NOMO-1 (cell line): ENCODE measurements at regions not wholly inside any gene's neighbourhood (a gene's known extent, or its start where the extent isn't known, plus 50 kb on each side); places are given as distances from the start of the nearest gene placed in this dataset.
A peak's percentile ranks its signal among the peaks of the same experiment; 100 is the strongest.

Source experiments
- DNase-seq, 2 experiments: peaks; one replicate each; lab custom pipeline; 2025; ENCODE audit not compliant: unreplicated experiment in 2 of 2; lab: John Stamatoyannopoulos, UW

DNA sequence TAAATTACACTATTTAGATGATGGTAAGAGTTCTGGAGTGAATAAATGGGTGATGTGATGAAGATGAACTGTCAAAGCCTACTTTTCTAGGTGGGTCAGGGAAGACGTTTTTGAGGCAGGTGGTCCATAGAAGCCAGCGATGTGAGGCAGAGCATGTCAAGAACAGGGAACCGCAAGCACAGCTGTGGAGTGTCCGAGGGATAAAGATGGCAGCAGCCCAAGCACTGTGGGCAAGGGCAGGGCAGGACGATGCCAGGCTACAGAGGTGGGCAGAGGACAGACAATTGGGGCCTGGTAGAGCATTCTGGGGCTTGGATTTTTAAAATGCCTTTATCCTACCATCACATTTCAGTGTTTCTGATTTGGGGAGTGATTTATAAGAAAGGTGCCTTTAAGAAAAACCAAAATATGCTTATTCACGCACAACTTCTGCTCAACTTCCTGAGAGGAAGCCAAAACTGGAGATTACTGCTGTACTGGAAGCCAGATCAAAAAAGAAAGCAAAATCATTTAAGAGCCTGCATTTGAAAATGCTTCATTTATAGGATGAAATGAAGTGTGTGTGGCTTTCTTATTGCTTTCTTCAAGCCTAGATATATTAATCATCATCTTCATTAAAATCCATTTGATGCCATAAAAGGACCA, 119.0 kb upstream of the WDR17 start:
- DNase-seq = peak; percentile 0 to 26

DNA sequence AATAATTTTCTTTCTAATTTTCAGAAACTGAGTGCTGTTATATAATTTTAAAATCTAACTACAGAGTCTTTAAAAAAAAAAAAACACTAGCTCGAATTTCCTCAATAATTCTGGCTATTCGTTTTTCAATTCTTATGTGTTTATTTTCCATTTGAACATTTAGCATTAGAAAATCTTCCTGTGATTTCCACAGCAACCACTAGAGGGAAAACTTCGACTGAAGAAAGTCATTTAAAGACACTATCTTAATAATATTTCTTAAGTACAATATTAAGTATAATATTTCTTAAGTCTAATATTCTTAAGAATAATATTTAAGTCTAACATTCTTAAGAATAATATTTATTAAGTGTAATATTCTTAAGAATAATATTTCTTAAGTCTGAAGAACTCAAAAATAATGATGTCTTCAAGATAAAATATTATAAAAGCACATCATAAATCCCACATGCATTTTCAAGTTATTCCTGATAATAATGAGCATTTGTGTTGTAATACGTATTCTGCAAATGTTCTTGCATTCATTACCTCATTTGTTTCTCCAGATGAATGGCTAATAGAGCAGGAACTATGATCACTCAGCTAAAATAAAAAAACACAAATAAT, 118.4 kb upstream of the WDR17 start:
- DNase-seq = peak in 1 of 2 experiments; percentile 5

DNA sequence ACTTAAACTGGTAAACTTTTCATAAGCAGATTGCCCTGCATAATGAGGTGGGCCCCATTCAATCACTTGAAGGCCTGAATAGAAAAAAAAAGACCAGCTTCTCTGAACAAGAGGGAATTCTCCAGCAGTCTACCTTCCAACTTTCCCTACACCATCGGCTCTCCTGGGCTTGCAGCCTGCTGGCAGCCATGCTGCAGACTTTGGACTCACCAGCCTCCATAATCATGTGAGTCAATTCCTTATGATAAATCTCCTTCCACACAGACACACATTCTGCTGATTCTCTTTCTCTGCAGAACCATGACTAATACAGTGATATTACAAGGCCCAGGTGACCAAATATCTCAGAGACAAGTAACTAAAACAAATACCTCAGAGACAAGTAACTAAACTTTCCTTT, 113.8 kb upstream of the WDR17 start:
- DNase-seq = no peak

DNA sequence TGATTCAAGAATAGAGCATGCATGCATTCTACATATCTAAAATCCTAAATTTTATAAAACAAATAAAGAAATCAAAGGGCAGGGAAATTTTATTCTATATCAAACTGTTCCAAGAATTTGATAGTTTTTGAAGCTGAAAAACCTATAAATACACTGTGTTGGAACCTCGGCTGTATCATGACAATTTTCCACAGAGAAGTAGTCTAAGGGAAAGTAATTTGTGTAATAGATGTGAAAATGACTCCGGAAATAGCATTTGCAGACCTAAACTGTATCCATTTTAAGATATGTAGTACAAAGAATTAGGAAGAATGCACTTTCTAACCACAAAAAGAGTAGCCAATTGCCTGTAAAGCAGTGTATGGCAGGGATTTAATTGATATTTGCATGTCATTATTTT, 112.5 kb upstream of the WDR17 start:
- DNase-seq = no peak

DNA sequence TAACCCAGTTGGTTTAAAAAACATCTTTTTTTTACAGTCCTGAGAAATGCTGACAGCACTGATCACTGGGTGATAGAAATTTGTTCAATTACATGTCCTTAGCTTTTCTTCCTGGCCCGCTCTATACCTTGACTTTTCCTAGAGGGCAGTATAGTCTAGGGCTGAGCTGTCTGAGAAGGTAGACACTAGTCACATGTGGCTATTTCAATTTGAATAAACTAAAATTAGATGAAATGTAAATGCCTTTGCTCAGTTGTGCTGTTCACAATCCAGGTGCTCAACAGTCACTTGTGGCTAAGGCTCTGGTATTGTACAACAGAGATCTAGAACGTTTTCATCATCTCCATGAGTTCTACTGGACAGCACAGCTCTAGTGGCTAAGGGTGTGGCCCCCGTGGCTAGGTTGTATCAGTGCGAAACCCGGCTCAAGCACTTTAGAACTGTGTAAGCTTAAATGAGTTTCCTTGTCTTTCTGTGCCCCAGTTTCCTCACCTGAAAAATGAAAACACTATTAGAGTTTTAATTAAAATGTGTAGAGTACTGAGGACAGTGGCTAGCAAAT, 111.6 kb upstream of the WDR17 start:
- DNase-seq = peak in 1 of 2 experiments; percentile 3

DNA sequence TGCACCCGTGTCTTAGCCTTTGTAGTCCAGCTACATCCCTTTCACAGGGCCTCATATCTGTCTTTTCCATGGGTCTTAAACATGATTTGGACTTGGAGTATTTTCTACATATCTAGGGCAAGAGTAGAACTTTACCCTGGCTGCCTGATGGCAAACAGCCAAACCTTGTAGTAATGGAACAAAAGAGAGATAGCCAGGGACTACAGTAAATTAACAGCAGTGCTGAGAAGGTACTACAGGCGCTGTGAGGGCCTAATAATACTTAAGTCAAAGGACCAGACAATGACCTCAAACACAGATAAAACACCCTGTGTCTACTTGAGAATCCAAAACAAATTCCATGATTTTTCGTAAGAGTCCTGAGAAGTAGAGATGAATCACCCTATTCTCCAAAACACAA, 111.0 kb upstream of the WDR17 start:
- no peak for DNase-seq

DNA sequence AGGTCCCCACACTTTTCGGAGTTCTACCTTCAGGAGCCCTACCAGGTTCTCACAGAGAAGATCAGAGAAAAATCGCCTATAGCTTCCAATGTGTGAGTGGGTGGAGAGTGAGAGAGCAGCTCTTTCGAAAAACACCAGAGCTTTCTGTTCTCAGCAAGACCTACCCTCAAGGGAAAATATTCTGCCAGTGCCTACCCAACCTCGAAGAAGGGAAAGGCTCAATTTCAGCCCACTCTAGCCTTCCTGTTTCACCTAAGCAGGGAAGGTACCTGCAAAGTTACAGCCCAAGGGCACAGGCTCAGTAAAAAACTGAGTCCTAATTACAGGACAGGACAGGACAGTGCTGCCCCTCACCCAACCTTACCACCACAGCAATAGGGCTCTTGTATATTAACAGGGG, 104.0 kb upstream of the WDR17 start:
- DNase-seq = no peak

DNA sequence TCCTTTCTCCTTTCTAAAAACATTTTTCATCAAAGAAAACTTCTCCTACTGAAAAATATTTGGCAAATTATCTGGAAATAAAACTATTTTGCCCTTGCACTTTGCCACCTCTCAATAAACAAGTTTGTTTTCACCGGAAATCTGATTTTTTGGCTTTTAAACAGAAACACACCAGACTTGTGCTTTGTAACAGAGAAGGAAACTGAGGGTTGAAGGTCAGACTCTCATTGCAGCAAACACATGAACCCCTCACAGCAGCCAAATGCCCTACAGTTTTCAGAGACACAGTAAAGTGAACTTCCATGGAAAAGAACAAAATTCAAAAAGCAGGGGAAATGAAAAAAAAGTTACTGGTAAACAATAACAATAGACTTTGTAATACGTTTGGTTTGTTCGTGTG, 95.6 kb upstream of the WDR17 start:
- DNase-seq = no peak

DNA sequence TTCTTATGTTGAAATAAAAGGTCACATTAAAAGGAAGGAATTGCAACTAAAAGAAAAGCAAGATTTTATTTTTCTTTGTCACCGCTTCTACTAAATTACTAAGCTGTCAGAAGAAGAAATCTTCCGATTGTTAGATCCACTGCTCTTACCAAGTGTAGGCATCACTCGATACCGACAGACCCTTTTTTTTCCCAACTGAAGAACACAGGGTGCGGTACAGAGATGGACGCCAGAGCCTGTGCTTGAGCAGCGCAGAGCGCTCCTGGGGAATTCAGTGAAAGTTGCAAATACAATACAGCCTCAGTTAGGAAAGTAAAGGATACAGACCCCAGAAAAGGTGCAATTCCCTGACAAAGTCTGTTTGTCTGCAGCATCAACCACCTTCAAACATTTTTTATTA, 94.9 kb upstream of the WDR17 start:
- no peak for DNase-seq

DNA sequence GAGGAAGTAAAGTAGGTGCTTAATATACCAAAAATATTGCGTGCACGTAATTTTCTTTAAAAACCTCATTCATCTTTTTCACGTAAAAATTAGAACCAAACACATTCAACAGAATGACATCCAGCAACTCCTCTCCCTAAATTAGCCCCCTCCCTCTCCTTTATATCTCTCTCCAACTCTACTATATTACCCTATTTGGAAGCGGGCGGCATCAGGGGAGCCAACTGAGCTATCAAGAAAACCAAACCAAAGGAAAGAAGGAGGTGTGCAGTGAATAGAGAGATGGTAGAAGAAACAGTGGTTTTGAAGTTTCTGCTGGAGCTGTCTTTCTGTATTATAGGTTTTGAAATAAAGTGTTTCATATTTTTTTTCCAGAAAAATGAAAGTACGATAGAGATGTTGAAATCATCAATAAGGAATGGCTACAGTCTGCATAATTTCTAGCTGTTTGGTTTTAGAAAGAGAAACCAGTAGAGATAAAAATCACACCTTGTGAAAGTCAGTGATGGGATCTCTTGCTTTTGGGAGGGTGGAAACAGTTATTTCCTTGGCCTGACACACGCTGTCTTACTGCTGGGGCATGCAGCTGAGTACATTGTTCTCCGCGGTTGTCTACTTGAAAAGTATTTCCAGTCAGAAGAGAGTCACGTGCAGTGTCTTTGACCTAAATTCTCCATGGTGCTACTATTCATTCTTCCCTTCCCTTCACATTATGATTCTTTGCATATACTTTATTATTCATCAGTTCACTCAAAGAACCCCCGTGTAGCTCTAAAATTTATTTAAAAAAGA, 94.1 kb upstream of the WDR17 start:
- no peak for DNase-seq

DNA sequence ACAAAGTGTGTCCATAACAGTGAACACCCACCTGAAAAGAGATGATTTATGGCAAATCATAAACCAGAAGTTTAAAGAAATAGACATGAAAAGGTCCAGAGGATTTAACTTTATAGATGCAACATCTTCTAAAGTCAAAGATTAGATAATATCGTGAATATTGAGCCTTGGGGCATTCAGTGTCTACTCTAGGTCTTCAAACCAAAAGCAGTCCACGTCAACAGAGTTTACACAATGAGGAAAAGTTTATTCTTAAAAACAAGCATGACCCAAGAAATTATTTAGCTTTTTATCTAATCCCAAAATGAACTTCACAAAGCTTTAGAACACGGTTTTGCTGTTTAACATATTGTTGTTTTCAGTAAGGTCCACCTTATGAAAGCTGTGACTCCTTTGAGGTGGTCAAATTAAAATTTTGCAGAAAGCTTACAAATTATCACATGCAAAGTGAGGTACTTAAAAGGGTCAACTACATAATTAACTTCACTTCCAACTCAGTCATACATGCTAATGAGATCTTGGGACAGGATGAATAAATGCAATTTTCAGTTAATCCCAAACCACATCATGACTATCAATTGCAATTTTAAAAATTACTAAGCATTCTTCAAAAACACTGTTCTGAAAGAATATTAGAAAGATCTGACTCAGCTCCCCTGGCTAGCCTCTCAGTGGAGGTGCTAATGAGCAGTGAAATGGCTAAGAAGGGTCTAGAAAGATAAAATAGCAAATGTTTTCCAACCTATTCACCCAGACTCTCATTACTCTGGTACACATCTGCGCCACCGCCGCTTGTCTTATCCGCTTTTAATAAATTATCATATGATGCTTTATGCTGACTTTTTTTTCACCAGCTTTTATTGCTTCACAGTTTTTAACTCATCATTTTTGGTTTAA, 92.4 kb upstream of the WDR17 start:
- no peak for DNase-seq

DNA sequence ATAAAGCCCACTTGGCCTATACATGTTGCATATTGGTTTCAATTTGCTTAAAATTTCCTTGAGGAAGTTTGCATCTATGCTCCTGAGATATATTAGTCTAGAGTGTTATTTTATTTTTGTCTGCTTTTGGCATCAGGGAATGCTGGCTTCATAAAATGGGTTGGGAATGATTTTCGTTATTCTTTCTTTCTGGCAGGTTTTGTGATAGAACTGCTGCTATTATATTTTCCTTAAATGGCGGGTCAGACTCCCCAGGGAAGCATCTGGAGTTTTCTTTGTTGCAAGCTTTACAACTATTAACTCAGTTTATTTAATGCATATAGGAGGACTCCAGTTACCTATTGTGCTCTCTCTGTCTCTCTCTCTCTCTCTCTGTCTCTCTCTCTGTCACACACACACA, 82.0 kb upstream of the WDR17 start:
- DNase-seq = no peak

DNA sequence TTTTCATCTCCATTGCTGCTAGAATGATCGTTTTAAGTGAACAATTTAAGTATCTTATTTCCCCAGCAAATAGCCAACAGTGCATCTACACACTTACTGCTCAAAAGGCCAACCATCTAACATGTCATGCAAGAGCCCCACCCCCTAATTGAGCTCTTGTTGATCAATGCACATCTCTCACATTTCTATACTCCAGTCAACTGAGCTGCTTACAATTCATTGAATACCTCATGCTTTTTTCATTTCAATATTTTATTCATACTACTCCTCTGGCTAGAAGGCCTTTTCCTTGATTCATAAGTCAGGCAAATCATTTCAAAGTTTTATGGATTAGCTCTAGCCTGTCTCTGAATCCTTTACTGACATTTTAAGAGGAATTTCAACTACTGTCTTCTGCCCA, 79.0 kb upstream of the WDR17 start:
- no peak for DNase-seq

DNA sequence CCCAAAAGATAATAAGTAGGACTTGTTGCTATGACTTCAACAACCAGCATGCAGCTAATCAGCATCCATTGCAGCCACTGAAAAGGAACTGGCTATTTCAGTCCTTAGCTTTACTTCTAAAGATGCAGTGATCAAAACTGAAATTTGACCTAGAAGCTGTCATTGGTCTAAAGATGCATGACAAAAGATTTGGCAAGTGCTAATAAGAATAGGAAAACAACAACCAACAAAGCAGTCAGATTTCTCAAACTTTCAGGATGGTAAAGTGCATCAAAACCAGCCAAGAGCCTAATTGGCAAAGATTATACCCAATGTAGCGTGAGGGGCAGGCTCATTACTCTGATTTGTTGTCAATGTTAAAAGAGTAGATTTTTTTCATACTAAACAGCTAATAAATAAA, 77.1 kb upstream of the WDR17 start:
- no peak for DNase-seq

DNA sequence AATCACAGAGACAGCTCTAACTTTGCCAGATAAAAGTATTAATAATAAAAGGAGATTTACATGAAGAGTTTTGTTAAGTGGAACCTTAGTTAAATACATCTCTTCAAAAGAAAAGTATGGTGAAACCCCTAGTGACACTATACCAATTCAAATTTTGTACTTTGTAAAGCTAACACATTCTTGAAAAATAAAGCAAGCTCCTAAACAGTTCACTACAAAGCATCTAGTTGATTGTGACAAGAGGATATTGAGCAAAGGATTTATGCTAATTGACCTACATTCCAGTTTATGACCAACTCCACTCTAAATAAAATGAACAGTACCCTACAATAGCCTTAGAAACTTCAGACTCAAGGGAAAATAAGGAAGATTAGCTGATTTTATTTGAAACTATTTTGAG, 69.4 kb upstream of the WDR17 start:
- no peak for DNase-seq

DNA sequence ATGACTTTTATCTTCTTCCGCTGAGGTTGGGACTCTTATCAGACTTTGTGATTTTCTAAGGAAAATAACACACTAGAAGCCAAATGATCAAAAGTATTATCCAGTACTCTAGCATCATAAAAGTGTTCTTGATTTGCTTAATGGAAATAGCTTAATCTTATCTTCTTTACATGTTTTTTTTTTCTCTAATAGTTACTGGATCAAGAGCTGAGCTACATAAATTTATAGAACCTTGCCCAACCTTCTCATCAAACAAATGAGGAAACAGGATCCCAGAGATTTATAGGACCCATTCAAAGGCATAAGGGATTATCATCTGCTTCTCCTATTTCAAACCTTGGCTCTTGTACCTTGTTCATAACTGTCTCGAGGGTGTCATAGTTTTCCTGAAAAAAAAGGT, 68.3 kb upstream of the WDR17 start:
- DNase-seq = no peak

DNA sequence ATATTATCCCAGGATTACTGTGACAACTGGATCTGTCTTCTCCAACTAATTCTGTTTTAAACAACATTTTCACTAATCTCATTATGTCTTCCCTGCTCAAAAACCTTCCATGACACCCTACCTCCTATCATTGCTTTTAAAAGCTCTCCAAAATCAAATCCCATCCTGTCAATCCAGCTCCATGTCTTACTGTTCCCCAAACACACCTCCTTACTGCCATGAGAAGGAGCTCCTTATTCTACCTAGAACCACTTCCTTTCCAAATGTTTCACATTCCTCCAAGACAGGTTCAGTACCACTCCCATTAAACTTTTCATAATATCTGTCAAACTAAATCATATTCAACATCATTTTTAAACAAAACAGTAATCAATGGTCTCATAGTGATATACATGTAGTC, 66.9 kb upstream of the WDR17 start:
- no peak for DNase-seq

DNA sequence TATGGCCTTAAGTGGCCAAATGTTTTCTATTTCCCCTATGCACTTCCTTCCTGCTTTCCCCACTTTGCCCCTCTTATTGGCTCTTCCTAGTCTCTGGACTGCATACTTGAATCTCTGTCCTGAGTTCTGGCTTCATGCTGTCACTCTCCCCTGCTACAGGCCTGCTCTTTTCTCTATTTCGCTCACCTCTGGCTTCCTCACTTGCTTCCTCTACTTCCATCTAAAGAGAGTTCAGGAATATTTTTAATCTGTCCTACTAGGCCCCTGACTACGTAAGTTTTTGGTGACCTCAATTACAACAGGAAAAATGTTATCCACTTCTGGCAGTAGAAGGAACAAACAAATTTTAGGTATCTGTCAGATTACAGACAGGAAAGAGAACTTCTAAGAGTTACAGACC, 65.7 kb upstream of the WDR17 start:
- DNase-seq = no peak

DNA sequence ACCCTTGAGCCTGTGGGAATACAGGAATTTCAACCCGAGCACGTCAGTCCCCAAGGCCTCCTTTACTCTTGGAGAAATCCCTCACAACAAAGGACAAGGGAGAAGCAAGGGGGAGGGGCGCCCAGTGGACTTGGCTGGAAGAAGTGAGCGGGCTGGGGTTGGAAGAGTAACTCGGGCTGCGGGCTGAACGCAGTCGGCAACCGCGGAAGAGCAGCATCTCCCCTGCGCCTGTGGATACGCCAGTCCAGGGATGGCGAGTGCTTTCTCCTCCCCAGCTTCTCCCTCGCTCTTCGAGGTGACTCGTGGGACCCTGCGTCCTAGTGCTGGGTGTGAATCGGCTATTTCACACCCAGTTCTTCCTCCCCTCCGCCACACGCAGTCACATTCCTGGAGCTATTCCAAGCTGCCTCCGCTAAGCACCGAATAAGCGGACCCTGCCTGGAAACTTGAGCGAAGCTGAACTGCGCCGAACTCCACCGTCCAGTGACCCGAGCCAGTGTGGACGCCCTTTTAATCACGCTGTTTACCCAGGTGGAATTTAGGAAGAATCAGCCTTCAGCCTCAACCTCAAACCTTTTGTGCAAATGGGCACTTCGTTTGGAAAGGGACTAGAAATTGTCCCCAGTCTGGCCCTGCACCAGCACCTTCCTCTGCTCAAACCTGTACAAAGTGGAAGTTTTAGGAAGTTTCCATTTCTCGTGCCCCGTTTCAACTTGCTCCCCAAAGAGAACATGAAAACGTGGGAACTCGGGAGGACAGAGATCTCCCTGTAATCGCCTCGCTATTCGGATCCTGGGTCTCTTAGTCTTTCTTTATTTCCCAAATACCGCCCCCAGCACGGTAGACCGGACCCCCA, 64.3 kb upstream of the WDR17 start:
- no peak for DNase-seq

DNA sequence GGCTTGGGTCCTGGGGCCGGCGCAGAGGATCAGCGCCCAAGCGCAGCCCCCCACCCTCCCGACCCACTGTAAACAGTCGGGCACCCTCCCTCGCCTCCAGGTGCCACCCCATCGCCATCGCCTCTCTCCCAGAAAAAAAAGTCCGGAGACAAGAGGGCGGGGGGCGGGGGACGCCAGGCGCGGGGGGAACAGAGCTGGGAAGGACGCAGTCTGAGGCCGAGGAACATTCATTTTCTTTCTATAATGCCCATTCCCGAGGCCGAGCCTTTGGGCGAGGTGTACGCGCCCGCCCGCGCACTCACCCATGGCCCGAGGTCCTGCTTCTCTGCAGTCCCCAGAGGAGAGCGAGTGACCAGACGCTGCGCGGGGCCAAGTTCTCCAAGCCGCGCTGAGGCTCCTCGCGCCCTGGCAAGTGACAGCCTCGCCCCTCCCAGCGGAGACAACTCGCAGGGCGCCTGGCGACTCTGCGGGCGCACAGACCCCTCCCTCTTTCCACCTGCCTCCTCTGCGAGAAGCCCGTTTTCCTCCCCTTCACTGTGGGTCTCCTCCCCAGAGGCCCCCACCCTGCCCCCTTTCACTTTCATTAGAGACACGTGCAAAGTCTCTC, 63.5 kb upstream of the WDR17 start:
- DNase-seq = no peak
